Ovary (tissue), 7 donors: ENCODE measurements at regions not wholly inside any gene's neighbourhood (a gene's known extent, or its start where the extent isn't known, plus 50 kb on each side); places are given as distances from the start of the nearest gene placed in this dataset.
A peak's percentile ranks its signal among the peaks of the same experiment; 100 is the strongest.

ENCODE experiments used
- DNase-seq, 5 donors: peaks; one replicate each; pipeline ENCODE4 v3.0.0-alpha.2; 2019 to 2020
- H3K27ac ChIP-seq, 2 donors: fragments of 200-600 bp; one replicate each; pipeline versions ENCODE4 v1.5.1 to v1.8.0; 2019 to 2022
- H3K27me3 ChIP-seq: fragments of 200-600 bp; one replicate; pipeline ENCODE4 v1.8.0; 2022
- H3K36me3 ChIP-seq: fragments of 200-600 bp; sonication (generic); one replicate; pipeline ENCODE4 v1.5.1; 2019
- H3K4me1 ChIP-seq: one replicate; pipeline ENCODE4 v1.8.1; 2013; ENCODE audit warnings: mild to moderate bottlenecking, moderate library complexity; ENCODE audit not compliant: insufficient read depth
- H3K4me3 ChIP-seq: fragments of 200-600 bp; sonication (generic); one replicate; pipeline ENCODE4 v1.5.1; 2017
- H3K9me3 ChIP-seq, 2 donors: fragments of 200-600 bp in 1 of 2; sonication (generic) in 1 of 2; one replicate each; pipeline versions ENCODE4 v1.5.1 to v1.8.1; 2013 to 2019; ENCODE audit warnings: mild to moderate bottlenecking in 1 of 2, moderate library complexity in 1 of 2
- CTCF ChIP-seq, 3 donors: fragments of 450-650 bp in 2 of 3; fragments of 200-600 bp in 1 of 3; IDR thresholded peaks; one replicate each; pipeline versions ENCODE4 v1.5.1 to v1.8.0; 2016 to 2022; ENCODE audit warnings: antibody characterized with exemption in 3 of 3, mild to moderate bottlenecking in 1 of 3
- EP300 ChIP-seq: sonication (generic); formaldehyde crosslinking; IDR thresholded peaks from one replicate; pipeline ENCODE4 v1.6.1; 2017; ENCODE audit warnings: antibody characterized with exemption
- POLR2A ChIP-seq: fragments of 450-650 bp; IDR thresholded peaks from one replicate; pipeline ENCODE4 v1.6.1; 2017; ENCODE audit warnings: antibody characterized with exemption, mild to moderate bottlenecking, moderate library complexity
- WGBS, 3 donors: extraction: QIAGEN DNeasy Blood & Tissue Kit in 1 of 3; methylation state at CpG; one replicate each; pipeline versions ENCODE4 v1.1.5 to v1.1.7; 2013 to 2017; 5-methylcytosine and 5-hydroxymethylcytosine counted together
- intact Hi-C, 4 donors: fragments of 100-400 bp; cut with DNase I; formaldehyde crosslinking; loops; one replicate each; pipeline versions ENCODE4 v1.11.0 to v1.15.1; 2022 to 2023
- donor health status: DM: no; HTN: no; CAD: no; lungs with moderate emphysema.
- donor health status: DM: no; HTN: no; CAD: no.
- donor health status: Bipolar disorder and iron deficiency.
- donor health status: DM: no; HTN: no; CAD: no.
- donor health status: DM: yes; HTN: yes; CAD: no.

- 95 to 100% (median 97%) methylated on average over 1 of the region's 1 CpG for WGBS, 3 donors
- intact Hi-C loops, result loop anchor here in 2 of 4 donors (10.0 kb wide), 2 partner anchors 163 to 223 kb away; partner anchors contain the start of gene DNAJB14 (in 2 of the 2)
Observed at GRCh38 chr4:99722006-99722405, 64.4 kb upstream of the C4orf54 start.

GRCh38 chr4:99720206-99720605 is 62.6 kb upstream of the C4orf54 start:
- Histone ChIP-seq H3K9me3 (no peaks in the 10 kb centered on the region), H3K36me3 (no peaks in the 10 kb centered on the region), H3K27me3 (no peaks in the 10 kb centered on the region), H3K4me3 (no peak overlapping the region), H3K27ac (no peak overlapping the region), H3K4me1 (peaks cover 9% of the 10 kb centered on the region)
- intact Hi-C loops, result loop anchor here in 2 of 4 donors (10.0 kb wide), 2 partner anchors 165 to 225 kb away; partner anchors contain the start of gene DNAJB14 (in 2 of the 2)
- no peak for DNase-seq
- TF ChIP-seq EP300 (no peak), POLR2A (no peak), CTCF (IDR thresholded peaks at IDR 0.05) (no peak)

More at GRCh38 chr4:99722006-99722405, 64.4 kb upstream of the C4orf54 start:
- H3K27ac ChIP-seq, result peak overlapping the region in 1 of 2 donors; percentile 57
- peaks cover 9% of the 10 kb centered on the region for H3K4me1 ChIP-seq
- H3K9me3 ChIP-seq, result no peaks in the 10 kb centered on the region
- no peak for DNase-seq
- TF ChIP-seq CTCF (IDR thresholded peaks at IDR 0.05), result no peak
- TF ChIP-seq EP300, result no peak
- H3K4me3 ChIP-seq, result no peak overlapping the region
- no peaks in the 10 kb centered on the region for H3K27me3 ChIP-seq
- no peaks in the 10 kb centered on the region for H3K36me3 ChIP-seq

- TF ChIP-seq POLR2A (no peak), EP300 (no peak), CTCF (IDR thresholded peaks at IDR 0.05) (no peak)
- Histone ChIP-seq H3K27me3 (no peaks in the 10 kb centered on the region), H3K4me1 (peaks cover 4% of the 10 kb centered on the region), H3K9me3 (no peaks in the 10 kb centered on the region), H3K36me3 (no peaks in the 10 kb centered on the region), H3K27ac (no peak overlapping the region), H3K4me3 (no peak overlapping the region)
- DNase-seq, result no peak
- 0 to 44% (median 11%) methylated on average over 1 of the region's 1 CpG for WGBS, 3 donors
- intact Hi-C loops, result no loop called here
Observed at GRCh38 chr4:99716996-99717395, 59.4 kb upstream of the C4orf54 start.

GRCh38 chr4:99715286-99715685 is 57.7 kb upstream of the C4orf54 start:
- no peaks in the 10 kb centered on the region for H3K27me3 ChIP-seq
- H3K9me3 ChIP-seq, result no peaks in the 10 kb centered on the region
- peaks cover 4% of the 10 kb centered on the region for H3K4me1 ChIP-seq
- H3K27ac ChIP-seq, result no peak overlapping the region
- intact Hi-C loops, result no loop called here
- TF ChIP-seq POLR2A, result no peak
- H3K36me3 ChIP-seq, result no peaks in the 10 kb centered on the region
- no peak overlapping the region for H3K4me3 ChIP-seq
- DNase-seq, result no peak

- TF ChIP-seq EP300 (no peak), POLR2A (no peak), CTCF (IDR thresholded peaks at IDR 0.05) (no peak)
- no peaks in the 10 kb centered on the region for H3K27me3 ChIP-seq
- H3K27ac ChIP-seq, result no peak overlapping the region
- intact Hi-C loops, result no loop called here
- no peaks in the 10 kb centered on the region for H3K9me3 ChIP-seq
- no peaks in the 10 kb centered on the region for H3K4me1 ChIP-seq
- no peaks in the 10 kb centered on the region for H3K36me3 ChIP-seq
- 93 to 97% (median 96%) methylated on average over 4 of the region's 4 CpGs for WGBS, 3 donors
- DNase-seq, result no peak
- H3K4me3 ChIP-seq, result no peak overlapping the region
Observed at GRCh38 chr4:99714179-99714578, 56.6 kb upstream of the C4orf54 start.
